ENCODE measurements at regions not wholly inside any gene's neighbourhood (a gene's known extent, or its start where the extent isn't known, plus 50 kb on each side); places are given as distances from the start of the nearest gene placed in this dataset.

GRCh38 chr9:31519424-31519823, 865.0 kb upstream of the ACO1 start:
- no peak for DNase-seq
- Histone ChIP-seq H3K4me1 (ENCODE audit: insufficient read depth, low read length) (no peaks in the 10 kb centered on the region; the same call in 1 of the 2 replicates), H3K18ac (ENCODE audit: insufficient read length, low read depth, low read length) (no peak overlapping the region), H2BK5ac (ENCODE audit: insufficient read length, low read length) (no peak overlapping the region), H2AK5ac (ENCODE audit: insufficient read length, low read length) (no peak overlapping the region), H4K8ac (replicated peaks; ENCODE audit: insufficient read length, low read depth, low read length) (no peak overlapping the region), H2BK20ac (ENCODE audit: low read depth, low read length, poor library complexity, severe bottlenecking) (no peak overlapping the region), H4K5ac (ENCODE audit: insufficient read length, low read depth, low read length) (no peak overlapping the region), H2BK12ac (ENCODE audit: insufficient read length, low read depth, low read length) (no peak overlapping the region), H3K14ac (ENCODE audit: insufficient read depth, low read length) (no peak overlapping the region), H3K4me2 (ENCODE audit: insufficient read depth, insufficient read length, low read length) (no peak overlapping the region), H3K56ac (ENCODE audit: insufficient read length, low read depth, low read length) (no peak overlapping the region), H3K79me1 (ENCODE audit: insufficient read depth, low read depth, low read length, poor library complexity, severe bottlenecking) (no peaks in the 10 kb centered on the region), H3K9ac (ENCODE audit: extremely low read depth, insufficient read length, low read length) (no peak overlapping the region), H3K27ac (ENCODE audit: insufficient read length, low read depth, low read length) (no peak overlapping the region), H4K20me1 (ENCODE audit: control insufficient read depth, insufficient read depth, insufficient read length) (no peaks in the 10 kb centered on the region), H3K9me3 (ENCODE audit: control insufficient read depth, low read depth, low read length) (no peaks in the 10 kb centered on the region), H4K91ac (ENCODE audit: insufficient read length, low read depth, low read length) (no peak overlapping the region), H2BK120ac (ENCODE audit: low read depth, low read length, poor library complexity, severe bottlenecking) (no peak overlapping the region), H3K27me3 (ENCODE audit: insufficient read depth, low read length) (no peaks in the 10 kb centered on the region), H3K79me2 (ENCODE audit: insufficient read depth, low read length) (no peaks in the 10 kb centered on the region), H3K23ac (ENCODE audit: insufficient read length, low read depth, low read length) (no peak overlapping the region), H3K4ac (ENCODE audit: low read depth, low read length) (no peak overlapping the region), H3T11ph (ENCODE audit: low read length) (no peak overlapping the region), H2BK15ac (ENCODE audit: low read depth, low read length) (no peak overlapping the region), H3K23me2 (ENCODE audit: insufficient read length, low read depth, low read length, poor library complexity, severe bottlenecking) (no peaks in the 10 kb centered on the region), H2AFZ (ENCODE audit: low read length) (no peak overlapping the region)
- H3K27me3 Mint-ChIP-seq (ENCODE audit: low read depth) = no peaks in the 10 kb centered on the region
- H3K27ac Mint-ChIP-seq = no peak overlapping the region; a peak in 1 of 7 replicates
- no CpG with 5 or more reads among the region's 5 CpGs for WGBS (ENCODE audit: extremely low coverage, insufficient read length, low lambda C conversion rate)
- H3K9me3 Mint-ChIP-seq = no peaks in the 10 kb centered on the region
- no peaks in the 10 kb centered on the region for H3K36me3 Mint-ChIP-seq (ENCODE audit: insufficient read depth in 1 of 3, low read depth in 3 of 3)
- no peak overlapping the region for H3K4me3 Mint-ChIP-seq
- no peak for TF ChIP-seq CTCF (conservative IDR thresholded peaks at IDR 0.05)
- H3K4me1 Mint-ChIP-seq = no peaks in the 10 kb centered on the region

Measured in H9 (cell line).